ENCODE measurements at regions not wholly inside any gene's neighbourhood (a gene's known extent, or its start where the extent isn't known, plus 50 kb on each side); places are given as distances from the start of the nearest gene placed in this dataset.
"Not testable (repeated sequence)": the region's sequence is repeated elsewhere in the genome, so short reads cannot be mapped to it uniquely, and the experiment has no call there.

- no peak for DNase-seq
Observed at GRCh38 chr2:3114406-3115185, 263.0 kb downstream of the EIPR1 start.

DNA sequence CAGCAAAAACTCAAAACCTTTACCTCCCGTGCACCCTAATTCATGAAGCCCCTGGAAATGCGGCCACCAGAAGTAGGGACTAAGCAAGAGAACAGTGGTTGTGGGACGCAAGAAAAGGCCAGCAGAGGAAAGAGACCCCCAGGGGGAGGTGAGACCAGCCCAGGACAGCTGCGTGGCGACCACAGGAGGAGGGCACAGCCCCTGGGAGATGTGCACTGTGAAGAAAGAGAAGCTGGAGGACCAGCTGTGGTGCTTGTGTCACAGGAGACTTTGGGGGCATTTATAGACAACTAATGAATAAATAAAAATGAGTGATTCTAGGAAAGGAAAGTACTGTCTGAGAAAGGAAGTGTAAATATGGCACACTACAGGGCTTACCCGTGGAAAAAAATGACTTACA lies 263.8 kb downstream of the EIPR1 start:
- no peak for DNase-seq

- DNase-seq: no peak
Observed at GRCh38 chr2:3113122-3113521, 264.5 kb downstream of the EIPR1 start.

DNA sequence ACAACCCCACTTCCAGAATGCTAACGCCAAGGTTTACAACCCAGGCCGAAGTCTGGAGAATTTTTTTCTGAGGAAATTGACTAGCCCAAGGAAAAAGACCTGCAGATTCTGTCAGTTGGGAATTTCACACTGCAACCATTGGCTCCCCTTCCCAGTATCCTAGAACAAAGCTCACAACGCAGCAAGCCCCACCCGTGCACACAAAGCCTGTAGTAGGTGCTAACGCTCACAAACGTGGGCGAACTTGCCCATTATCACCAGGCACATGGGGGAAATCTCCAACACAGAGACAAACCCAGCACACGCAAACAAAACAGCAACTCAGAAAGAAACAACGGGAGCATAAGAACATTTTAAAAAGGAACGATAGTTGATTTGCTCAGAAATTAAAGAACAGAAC lies 265.1 kb downstream of the EIPR1 start:
- DNase-seq: no peak

GRCh38 chr2:3112131-3112530 lies 265.5 kb downstream of the EIPR1 start:
- DNase-seq: no peak

GRCh38 chr2:3110994-3111666 lies 266.5 kb downstream of the EIPR1 start:
- DNase-seq: no peak

DNA sequence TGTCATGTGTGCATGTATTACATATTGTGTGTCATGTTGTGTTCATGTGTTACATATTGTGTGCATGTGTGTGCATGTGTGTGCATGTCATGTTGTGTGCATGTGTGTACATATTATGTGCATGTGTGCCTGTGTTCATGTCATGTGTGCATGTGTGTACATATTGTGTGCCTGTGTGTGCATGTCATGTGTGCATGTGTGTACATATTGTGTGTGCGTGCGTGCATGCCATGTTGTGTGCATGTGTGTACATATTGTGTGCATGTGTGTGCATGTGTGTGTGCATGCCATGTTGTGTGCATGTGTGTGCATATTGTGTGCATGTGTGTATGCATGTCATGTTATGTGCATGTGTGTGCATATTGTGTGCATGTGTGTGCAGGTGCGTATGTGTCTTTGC lies 267.1 kb downstream of the EIPR1 start:
- DNase-seq: no peak

- DNase-seq: no peak
Observed at GRCh38 chr2:3108710-3109702, 268.6 kb downstream of the EIPR1 start.

GRCh38 chr2:3108105-3108504 lies 269.5 kb downstream of the EIPR1 start:
- DNase-seq: no peak

DNA sequence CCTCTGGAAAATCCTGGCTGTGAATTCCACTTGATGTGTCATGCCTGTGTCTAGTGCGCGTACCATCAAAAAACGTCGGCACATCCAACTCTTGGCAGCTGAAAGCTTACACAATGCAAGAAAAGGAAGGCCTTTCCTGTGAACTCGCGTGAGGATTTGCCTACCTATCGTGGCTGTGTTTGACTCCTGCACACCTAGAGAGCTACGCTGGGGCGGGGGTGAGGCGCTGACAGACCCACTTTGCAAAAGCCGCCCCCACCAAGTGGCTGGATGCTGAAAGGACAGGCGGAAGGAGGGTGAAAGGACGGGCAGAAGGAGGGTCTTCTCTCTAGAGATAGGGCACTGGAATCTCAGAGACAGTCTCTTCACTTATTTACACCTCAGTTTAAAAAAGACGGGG lies 270.1 kb downstream of the EIPR1 start:
- DNase-seq: no peak

DNA sequence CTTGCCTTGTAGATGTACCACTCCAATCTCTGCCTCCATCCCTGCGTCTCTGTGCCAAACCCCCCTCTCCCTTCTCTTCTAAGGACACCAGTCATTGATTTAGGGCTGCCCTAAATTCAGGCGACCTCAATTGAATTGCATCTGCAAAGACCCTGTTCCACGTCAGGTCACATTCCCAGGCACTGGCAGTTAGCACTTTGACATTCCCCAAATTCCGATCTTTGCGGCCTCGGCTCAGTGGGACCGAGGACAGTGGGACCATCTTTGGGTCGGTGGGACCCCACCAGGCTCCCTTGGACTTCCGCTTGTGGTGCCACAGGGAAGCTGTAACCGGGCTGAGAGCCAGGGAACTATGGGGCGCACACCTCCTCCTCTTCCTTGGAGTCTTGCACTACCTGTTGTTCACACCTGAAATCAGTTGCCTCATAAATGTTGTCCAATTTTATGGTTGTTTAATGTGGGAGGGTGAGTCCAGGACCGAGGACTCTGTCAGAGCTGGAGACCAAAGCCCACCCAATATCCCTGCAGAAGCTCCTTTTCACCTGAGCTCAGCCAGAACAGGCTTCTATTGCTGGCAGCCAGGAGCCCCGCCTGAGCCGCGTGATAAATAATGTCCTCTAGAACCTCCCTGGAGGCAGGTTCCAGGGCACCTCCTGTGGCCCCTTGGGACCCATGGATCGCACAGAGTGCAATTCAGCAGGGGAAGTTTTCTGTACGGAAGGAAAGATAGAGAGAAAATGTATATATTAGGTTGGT lies 271.6 kb downstream of the EIPR1 start:
- no peak for DNase-seq

GRCh38 chr2:3104958-3105813 lies 272.4 kb downstream of the EIPR1 start:
- not testable (repeated sequence) for DNase-seq

GRCh38 chr2:3104261-3104660 lies 273.4 kb downstream of the EIPR1 start:
- no peak for DNase-seq

DNA sequence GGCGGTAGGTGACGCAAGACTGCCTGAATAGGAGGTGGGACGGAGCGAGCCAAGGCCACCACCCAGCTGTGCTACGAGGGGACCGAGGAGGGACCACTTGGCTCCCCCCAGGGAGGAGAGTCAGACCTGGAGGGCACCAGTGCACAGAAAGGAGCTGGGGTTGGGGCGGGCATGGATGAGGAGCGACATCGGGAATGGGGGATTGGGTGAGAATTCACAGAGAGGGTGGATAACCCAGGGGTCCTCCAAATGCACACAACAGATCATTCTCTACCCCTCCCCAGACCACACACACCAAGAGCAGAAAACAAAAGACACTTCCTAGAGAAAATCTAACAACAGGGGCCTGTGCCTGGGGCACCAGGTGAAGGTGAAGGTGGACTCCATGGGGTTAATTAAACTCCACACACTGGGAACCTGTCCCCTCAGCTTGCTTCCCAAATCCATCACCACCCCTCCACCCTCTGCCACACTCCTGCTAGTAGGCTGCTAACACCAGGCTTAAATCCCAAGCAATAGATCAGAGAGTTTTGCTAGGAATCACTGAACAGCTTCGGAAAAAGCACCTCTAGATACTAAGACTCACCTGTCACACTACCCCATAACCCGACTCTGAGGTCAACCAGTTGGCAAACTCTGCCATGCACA lies 274.6 kb downstream of the EIPR1 start:
- no peak for DNase-seq

DNA sequence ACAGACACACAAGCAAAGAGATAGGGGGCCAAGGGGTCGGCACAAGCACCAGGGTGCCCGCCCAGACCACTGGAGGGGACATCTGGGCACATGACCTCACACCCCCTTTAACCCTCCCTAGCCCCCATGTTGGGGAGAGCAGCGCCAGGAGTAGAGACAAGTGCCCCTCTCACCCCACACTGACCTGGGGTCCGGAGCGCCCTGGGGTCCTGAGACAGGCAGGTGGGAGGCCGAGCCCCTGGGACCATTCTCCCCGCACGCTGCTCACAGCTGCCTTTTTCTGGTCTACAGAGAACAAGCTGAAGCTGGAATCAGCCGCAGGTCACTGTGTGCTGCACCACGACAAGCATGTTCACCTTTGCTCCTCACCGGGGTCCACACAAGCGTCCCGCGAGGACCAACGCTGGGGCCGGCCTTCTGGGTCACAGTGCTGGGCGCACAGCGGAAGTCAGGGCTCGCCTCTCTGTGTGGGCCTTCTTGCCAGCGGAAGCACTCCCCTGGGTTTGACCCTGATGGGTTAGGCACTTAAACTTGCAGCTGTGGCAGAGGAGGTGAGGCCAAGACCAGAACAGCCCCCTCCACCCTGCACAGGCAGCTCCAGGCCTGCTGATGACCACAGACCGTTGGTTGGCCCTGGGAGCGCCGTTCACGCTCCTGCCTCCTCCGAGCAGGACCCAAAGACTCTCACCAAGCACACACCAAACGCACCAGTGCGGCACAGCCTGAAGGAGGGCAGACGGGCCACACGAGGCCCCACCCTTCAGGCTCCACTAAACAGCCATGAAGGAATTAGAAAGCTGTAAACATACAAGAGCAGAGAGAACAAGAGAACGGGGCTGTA lies 275.3 kb downstream of the EIPR1 start:
- DNase-seq: no peak

GRCh38 chr2:3101016-3101942 lies 276.3 kb downstream of the EIPR1 start:
- no peak for DNase-seq

DNA sequence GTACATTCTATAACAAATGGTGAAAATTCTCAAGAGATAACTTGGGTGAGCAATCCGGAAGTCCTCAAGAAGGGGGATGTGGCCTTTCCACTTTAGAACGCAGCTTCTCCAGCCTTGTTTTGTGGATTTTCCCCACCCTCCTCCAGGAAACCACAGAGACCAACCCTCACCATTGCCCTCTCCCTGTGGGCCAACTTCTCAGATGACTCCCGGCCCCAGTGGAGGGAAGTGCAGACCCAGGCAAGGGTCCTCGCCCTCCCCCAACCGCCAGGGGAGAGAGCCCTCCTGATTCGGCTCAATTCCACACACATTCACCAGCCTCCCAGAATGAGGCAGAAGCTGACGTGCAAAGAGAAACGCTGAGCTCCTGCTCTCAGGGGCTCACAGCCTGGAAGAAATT lies 277.2 kb downstream of the EIPR1 start:
- no peak for DNase-seq

GRCh38 chr2:3099860-3100234 lies 277.8 kb downstream of the EIPR1 start:
- no peak for DNase-seq
